H9 (cell line): ENCODE measurements at regions not wholly inside any gene's neighbourhood (a gene's known extent, or its start where the extent isn't known, plus 50 kb on each side); places are given as distances from the start of the nearest gene placed in this dataset.
"Not testable (repeated sequence)": the region's sequence is repeated elsewhere in the genome, so short reads cannot be mapped to it uniquely, and the experiment has no call there.

Experiments used
- DNase-seq: peaks from one replicate; pipeline ENCODE4 v3.0.0-alpha.2; 2017
- H2AFZ ChIP-seq: one replicate; pipeline ENCODE4 v1.6.1; 2013; ENCODE audit warnings: mild to moderate bottlenecking, low read length, control low read depth, moderate library complexity
- H2AK5ac ChIP-seq: 2 replicates; pipeline ENCODE4 v1.6.1; 2013; ENCODE audit warnings: low read length, control low read depth, mixed read lengths; ENCODE audit not compliant: insufficient read length
- H2BK120ac ChIP-seq: one replicate; pipeline ENCODE4 v1.6.1; 2013; ENCODE audit warnings: low read depth, mild to moderate bottlenecking, low read length, control low read depth, inconsistent platforms; ENCODE audit not compliant: poor library complexity, severe bottlenecking
- H2BK12ac ChIP-seq: 2 replicates; pipeline ENCODE4 v1.6.1; 2013; ENCODE audit warnings: low read length, control low read depth, mixed read lengths, low read depth; ENCODE audit not compliant: insufficient read length
- H2BK15ac ChIP-seq: 2 replicates; pipeline ENCODE4 v1.6.1; 2013; ENCODE audit warnings: low read depth, low read length, control low read depth
- H2BK20ac ChIP-seq: one replicate; pipeline ENCODE4 v1.6.1; 2013; ENCODE audit warnings: low read depth, mild to moderate bottlenecking, low read length, control low read depth, inconsistent platforms; ENCODE audit not compliant: poor library complexity, severe bottlenecking
- H2BK5ac ChIP-seq: 2 replicates; pipeline ENCODE4 v1.6.1; 2013; ENCODE audit warnings: low read length, control low read depth, mixed read lengths; ENCODE audit not compliant: insufficient read length
- H3K14ac ChIP-seq: 2 replicates; pipeline ENCODE4 v1.6.1; 2013; ENCODE audit warnings: low read length, control low read depth; ENCODE audit not compliant: insufficient read depth
- H3K18ac ChIP-seq: 2 replicates; pipeline ENCODE4 v1.6.1; 2013; ENCODE audit warnings: low read depth, mild to moderate bottlenecking, mixed read lengths, low read length, control low read depth; ENCODE audit not compliant: insufficient read length
- H3K23ac ChIP-seq: 2 replicates; pipeline ENCODE4 v1.6.1; 2013; ENCODE audit warnings: low read length, control low read depth, mixed read lengths, low read depth; ENCODE audit not compliant: insufficient read length
- H3K23me2 ChIP-seq: 2 replicates; pipeline ENCODE4 v1.6.1; 2013; ENCODE audit warnings: low read depth, mild to moderate bottlenecking, mixed read lengths, low read length, control low read depth; ENCODE audit not compliant: insufficient read length, poor library complexity, severe bottlenecking
- H3K27ac ChIP-seq: 2 replicates; pipeline ENCODE4 v1.5.1; 2013; ENCODE audit warnings: low read length, control low read depth, mixed read lengths, low read depth; ENCODE audit not compliant: insufficient read length
- H3K27me3 ChIP-seq: 2 replicates; pipeline ENCODE4 v1.6.1; 2013; ENCODE audit warnings: low read length, control low read depth, inconsistent platforms; ENCODE audit not compliant: insufficient read depth
- H3K4ac ChIP-seq: 2 replicates; pipeline ENCODE4 v1.6.1; 2013; ENCODE audit warnings: low read depth, mild to moderate bottlenecking, control low read depth, inconsistent platforms, low read length, moderate library complexity
- H3K4me1 ChIP-seq: 2 replicates; pipeline ENCODE4 v1.6.1; 2013; ENCODE audit warnings: low read length, control low read depth, inconsistent platforms; ENCODE audit not compliant: insufficient read depth
- H3K4me2 ChIP-seq: 2 replicates; pipeline ENCODE4 v1.6.1; 2013; ENCODE audit warnings: low read length, control low read depth, mixed read lengths; ENCODE audit not compliant: insufficient read length, insufficient read depth
- H3K56ac ChIP-seq: 2 replicates; pipeline ENCODE4 v1.6.1; 2013; ENCODE audit warnings: low read depth, mild to moderate bottlenecking, mixed read lengths, low read length, control low read depth; ENCODE audit not compliant: insufficient read length
- H3K79me1 ChIP-seq: 2 replicates; pipeline ENCODE4 v1.6.1; 2013; ENCODE audit warnings: low read depth, mild to moderate bottlenecking, moderate library complexity, low read length, control low read depth, inconsistent platforms; ENCODE audit not compliant: insufficient read depth, poor library complexity, severe bottlenecking
- H3K79me2 ChIP-seq: 2 replicates; pipeline ENCODE4 v1.6.1; 2013; ENCODE audit warnings: low read length, control low read depth, inconsistent platforms; ENCODE audit not compliant: insufficient read depth
- H3K9ac ChIP-seq: 2 replicates; pipeline ENCODE4 v1.6.1; 2013; ENCODE audit warnings: low read length, control low read depth, mixed read lengths; ENCODE audit not compliant: insufficient read length; ENCODE audit errors: extremely low read depth
- H3K9me3 ChIP-seq: one replicate; pipeline ENCODE4 v1.6.1; 2013; ENCODE audit warnings: low read depth, low read length, inconsistent platforms; ENCODE audit not compliant: control insufficient read depth
- H3T11ph ChIP-seq: one replicate; pipeline ENCODE4 v1.6.1; 2013; ENCODE audit warnings: mild to moderate bottlenecking, low read length, control low read depth, inconsistent platforms
- H4K20me1 ChIP-seq: one replicate; pipeline ENCODE4 v1.6.1; 2013; ENCODE audit not compliant: control insufficient read depth, insufficient read length, insufficient read depth
- H4K5ac ChIP-seq: 2 replicates; pipeline ENCODE4 v1.6.1; 2013; ENCODE audit warnings: low read depth, mild to moderate bottlenecking, mixed read lengths, low read length, control low read depth; ENCODE audit not compliant: insufficient read length
- H4K8ac ChIP-seq: replicated peaks from 2 replicates; pipeline ENCODE4 v1.6.1; 2013; ENCODE audit warnings: low read length, control low read depth, mixed read lengths, low read depth; ENCODE audit not compliant: insufficient read length
- H4K91ac ChIP-seq: 2 replicates; pipeline ENCODE4 v1.6.1; 2013; ENCODE audit warnings: low read depth, mild to moderate bottlenecking, moderate library complexity, mixed read lengths, low read length, control low read depth; ENCODE audit not compliant: insufficient read length
- H3K27ac Mint-ChIP-seq, 3 experiments: 2 replicates in 2 of 3; 3 replicates in 1 of 3; pipeline ENCODE4 v1.8.0; 2020 to 2021; ENCODE audit warnings: mixed read lengths in 3 of 3, mild to moderate bottlenecking in 1 of 3, moderate library complexity in 1 of 3
- H3K27me3 Mint-ChIP-seq: 2 replicates; pipeline ENCODE4 v1.8.0; 2021; ENCODE audit warnings: low read depth, mild to moderate bottlenecking, moderate library complexity, mixed read lengths
- H3K36me3 Mint-ChIP-seq, 3 experiments: 2 replicates in 2 of 3; 3 replicates in 1 of 3; pipeline ENCODE4 v1.8.0; 2020 to 2021; ENCODE audit warnings: low read depth in 3 of 3, mixed read lengths in 3 of 3; ENCODE audit not compliant: insufficient read depth in 1 of 3
- H3K4me1 Mint-ChIP-seq, 2 experiments: 2 replicates each; pipeline ENCODE4 v1.8.0; 2020; ENCODE audit warnings: mixed read lengths in 2 of 2
- H3K4me3 Mint-ChIP-seq, 2 experiments: 2 replicates in 1 of 2; 3 replicates in 1 of 2; pipeline ENCODE4 v1.8.0; 2020 to 2021; ENCODE audit warnings: mild to moderate bottlenecking in 2 of 2, mixed read lengths in 2 of 2, moderate library complexity in 1 of 2
- H3K9me3 Mint-ChIP-seq, 2 experiments: 2 replicates in 1 of 2; 3 replicates in 1 of 2; pipeline ENCODE4 v1.8.0; 2020; ENCODE audit warnings: mild to moderate bottlenecking in 2 of 2, mixed read lengths in 2 of 2, moderate library complexity in 1 of 2
- WGBS: extraction: QIAGEN DNeasy Blood & Tissue Kit; methylation state at CpG from one replicate; pipeline ENCODE4 v1.1.7; 2013; ENCODE audit warnings: missing lambda C conversion rate, low lambda C conversion rate, mixed read lengths; ENCODE audit not compliant: insufficient read length; ENCODE audit errors: extremely low coverage; 5-methylcytosine and 5-hydroxymethylcytosine counted together

- H3K9ac ChIP-seq, H3K4ac ChIP-seq, H3K4me2 ChIP-seq, H3K9me3 Mint-ChIP-seq, DNase-seq, H3K23me2 ChIP-seq, H2BK12ac ChIP-seq, H3K18ac ChIP-seq, H3K27ac Mint-ChIP-seq, H2BK15ac ChIP-seq, H4K5ac ChIP-seq, H3K4me1 Mint-ChIP-seq, H4K91ac ChIP-seq, H2AFZ ChIP-seq, H4K20me1 ChIP-seq, H3K14ac ChIP-seq, H3K4me3 Mint-ChIP-seq, H3K79me1 ChIP-seq, H4K8ac ChIP-seq, H3K4me1 ChIP-seq, H3K27ac ChIP-seq, H2BK5ac ChIP-seq, H3K56ac ChIP-seq, H3K36me3 Mint-ChIP-seq, H3K27me3 Mint-ChIP-seq, H2BK20ac ChIP-seq, H2BK120ac ChIP-seq, H3K9me3 ChIP-seq, H3K27me3 ChIP-seq, H3K79me2 ChIP-seq, H3K23ac ChIP-seq, H2AK5ac ChIP-seq, H3T11ph ChIP-seq: not testable (repeated sequence)
- no CpG with 5 or more reads among the region's 5 CpGs for WGBS
Measured at GRCh38 chr1:101505240-101505639, 268.4 kb downstream of the S1PR1 start.
